HFFc6 (cell line): ENCODE measurements at regions not wholly inside any gene's neighbourhood (a gene's known extent, or its start where the extent isn't known, plus 50 kb on each side); places are given as distances from the start of the nearest gene placed in this dataset.
"Not testable (repeated sequence)": the region's sequence is repeated elsewhere in the genome, so short reads cannot be mapped to it uniquely, and the experiment has no call there.

Experiments
- DNase-seq: peaks from one replicate; pipeline ENCODE4 v3.0.0-alpha.2; 2018
- H3K27ac Mint-ChIP-seq: 2 replicates; pipeline ENCODE4 v1.8.0; 2020; ENCODE audit warnings: mild to moderate bottlenecking, mixed read lengths
- H3K27me3 Mint-ChIP-seq: 2 replicates; pipeline ENCODE4 v1.8.0; 2021; ENCODE audit warnings: mild to moderate bottlenecking, moderate library complexity, mixed read lengths; ENCODE audit not compliant: insufficient read depth
- H3K36me3 Mint-ChIP-seq: 2 replicates; pipeline ENCODE4 v1.8.0; 2021; ENCODE audit warnings: low read depth, mixed read lengths
- H3K4me1 Mint-ChIP-seq: 2 replicates; pipeline ENCODE4 v1.8.0; 2020; ENCODE audit warnings: low read depth, mixed read lengths
- H3K4me3 Mint-ChIP-seq: 2 replicates; pipeline ENCODE4 v1.8.0; 2020; ENCODE audit warnings: mild to moderate bottlenecking, moderate library complexity, mixed read lengths
- H3K9me3 Mint-ChIP-seq: 2 replicates; pipeline ENCODE4 v1.8.0; 2020; ENCODE audit warnings: mild to moderate bottlenecking, mixed read lengths
- TF ChIP-seq, protein P1 (sequence below): fragments of 200-600 bp; sonication (generic); IDR thresholded peaks from 2 replicates; pipeline ENCODE4 v1.5.0; 2021; ENCODE audit warnings: antibody characterized with exemption, mild to moderate bottlenecking

GRCh38 chr6:153485072-153485471 is 354.0 kb upstream of the RGS17 start:
- Mint-ChIP-seq H3K4me3 (no peak overlapping the region), H3K4me1 (no peaks in the 10 kb centered on the region), H3K27me3 (no peaks in the 10 kb centered on the region; the same call in 1 of the 2 replicates), H3K9me3 (peaks cover 41% of the 10 kb centered on the region; the same call in 1 of the 2 replicates), H3K27ac (no peak overlapping the region), H3K36me3 (no peaks in the 10 kb centered on the region)
- TF ChIP-seq, protein P1, sequence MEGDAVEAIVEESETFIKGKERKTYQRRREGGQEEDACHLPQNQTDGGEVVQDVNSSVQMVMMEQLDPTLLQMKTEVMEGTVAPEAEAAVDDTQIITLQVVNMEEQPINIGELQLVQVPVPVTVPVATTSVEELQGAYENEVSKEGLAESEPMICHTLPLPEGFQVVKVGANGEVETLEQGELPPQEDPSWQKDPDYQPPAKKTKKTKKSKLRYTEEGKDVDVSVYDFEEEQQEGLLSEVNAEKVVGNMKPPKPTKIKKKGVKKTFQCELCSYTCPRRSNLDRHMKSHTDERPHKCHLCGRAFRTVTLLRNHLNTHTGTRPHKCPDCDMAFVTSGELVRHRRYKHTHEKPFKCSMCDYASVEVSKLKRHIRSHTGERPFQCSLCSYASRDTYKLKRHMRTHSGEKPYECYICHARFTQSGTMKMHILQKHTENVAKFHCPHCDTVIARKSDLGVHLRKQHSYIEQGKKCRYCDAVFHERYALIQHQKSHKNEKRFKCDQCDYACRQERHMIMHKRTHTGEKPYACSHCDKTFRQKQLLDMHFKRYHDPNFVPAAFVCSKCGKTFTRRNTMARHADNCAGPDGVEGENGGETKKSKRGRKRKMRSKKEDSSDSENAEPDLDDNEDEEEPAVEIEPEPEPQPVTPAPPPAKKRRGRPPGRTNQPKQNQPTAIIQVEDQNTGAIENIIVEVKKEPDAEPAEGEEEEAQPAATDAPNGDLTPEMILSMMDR: no peak
- DNase-seq: no peak

GRCh38 chr6:153484056-153484455 is 353.0 kb upstream of the RGS17 start:
- TF ChIP-seq, protein P1: no peak
- peaks cover 39% of the 10 kb centered on the region for H3K9me3 Mint-ChIP-seq
- no peak overlapping the region for H3K4me3 Mint-ChIP-seq
- no peaks in the 10 kb centered on the region for H3K36me3 Mint-ChIP-seq
- no peak overlapping the region for H3K27ac Mint-ChIP-seq
- no peaks in the 10 kb centered on the region; the same call in 1 of the 2 replicates for H3K27me3 Mint-ChIP-seq
- DNase-seq: no peak
- no peaks in the 10 kb centered on the region for H3K4me1 Mint-ChIP-seq

- no peaks in the 10 kb centered on the region for H3K36me3 Mint-ChIP-seq
- no peaks in the 10 kb centered on the region for H3K4me1 Mint-ChIP-seq
- DNase-seq: no peak
- H3K4me3 Mint-ChIP-seq: no peak overlapping the region
- no peaks in the 10 kb centered on the region for H3K27me3 Mint-ChIP-seq
- TF ChIP-seq, protein P1: no peak
- no peak overlapping the region for H3K27ac Mint-ChIP-seq
- peaks cover 21% of the 10 kb centered on the region for H3K9me3 Mint-ChIP-seq
Observed at GRCh38 chr6:153476243-153476642, 345.2 kb upstream of the RGS17 start.

DNA sequence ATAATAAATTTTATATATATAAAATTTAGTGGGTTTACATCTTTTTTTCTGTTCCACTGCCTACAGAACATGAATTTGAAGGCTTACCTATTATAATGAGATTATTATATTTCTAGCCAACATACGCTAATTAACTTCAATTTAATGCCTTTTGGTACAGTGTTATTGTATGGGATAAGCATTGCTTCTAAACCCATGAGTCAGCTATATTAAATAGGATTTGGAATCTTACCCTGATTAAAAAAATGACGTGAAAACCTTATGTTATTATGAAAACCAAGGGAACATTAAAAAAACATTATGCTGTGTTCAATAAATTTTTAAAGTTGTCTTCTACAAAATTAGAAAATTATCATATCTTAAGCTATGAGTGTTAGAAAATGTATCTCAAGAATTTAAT is 334.0 kb upstream of the RGS17 start:
- Mint-ChIP-seq H3K27me3 (no peaks in the 10 kb centered on the region), H3K4me1 (no peaks in the 10 kb centered on the region), H3K27ac (no peak overlapping the region), H3K9me3 (peaks cover 16% of the 10 kb centered on the region), H3K4me3 (no peak overlapping the region), H3K36me3 (no peaks in the 10 kb centered on the region)
- TF ChIP-seq, protein P1: no peak
- DNase-seq: no peak

GRCh38 chr6:153449279-153449678 is 318.2 kb upstream of the RGS17 start:
- H3K9me3 Mint-ChIP-seq: peaks cover 48% of the 10 kb centered on the region

DNA sequence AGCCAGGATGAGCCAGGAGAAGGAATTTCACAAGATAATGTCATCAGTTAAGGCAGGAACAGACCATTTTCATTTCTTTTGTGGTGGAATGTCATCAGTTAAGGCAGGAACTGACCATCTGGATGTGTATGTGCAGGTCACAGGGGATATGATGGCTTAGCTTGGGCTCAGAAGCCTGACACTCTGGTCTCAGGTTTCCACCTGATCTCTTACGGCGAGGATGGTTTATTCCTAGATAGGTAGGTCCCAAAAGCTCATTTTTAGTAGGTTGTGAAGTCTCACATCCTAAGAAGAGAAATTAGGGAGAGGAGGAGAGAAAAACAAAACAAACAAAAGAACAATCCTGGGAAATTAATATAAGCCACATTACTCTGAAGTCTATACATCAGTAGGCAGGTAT is 311.7 kb upstream of the RGS17 start:
- not testable (repeated sequence) for H3K27ac Mint-ChIP-seq, H3K4me3 Mint-ChIP-seq, H3K4me1 Mint-ChIP-seq, H3K36me3 Mint-ChIP-seq, DNase-seq, H3K27me3 Mint-ChIP-seq
- peaks cover 34% of the 10 kb centered on the region for H3K9me3 Mint-ChIP-seq

More at GRCh38 chr6:153449279-153449678, 318.2 kb upstream of the RGS17 start:
- TF ChIP-seq, protein P1: no peak
- DNase-seq: no peak
- Mint-ChIP-seq H3K4me1 (no peaks in the 10 kb centered on the region), H3K36me3 (no peaks in the 10 kb centered on the region), H3K4me3 (no peak overlapping the region), H3K27ac (no peak overlapping the region), H3K27me3 (no peaks in the 10 kb centered on the region)
